WTC11 (cell line): ENCODE measurements at regions not wholly inside any gene's neighbourhood (a gene's known extent, or its start where the extent isn't known, plus 50 kb on each side); places are given as distances from the start of the nearest gene placed in this dataset.

ENCODE experiments used
- ATAC-seq: fragments of 200-7000 bp; cut with Tn5 transposase; 2 replicates; pipeline ENCODE4 v1.10.0; 2021; ENCODE audit warnings: mild to moderate bottlenecking, moderate library complexity
- CTCF ChIA-PET: fragments of 300-600 bp; sonication (Branson Sonifier 250); formaldehyde crosslinking; loops from one replicate; lab custom pipeline; 2021; ENCODE audit warnings: antibody characterized with exemption; lab: Charles Lee
- POLR2A ChIA-PET: fragments of 350-600 bp; sonication (Branson Sonifier 250); formaldehyde crosslinking; loops from one replicate; lab custom pipeline; 2021; ENCODE audit warnings: antibody characterized with exemption; lab: Charles Lee
- DNase-seq: peaks from one replicate; pipeline ENCODE4 v3.0.0; 2021; ENCODE audit warnings: low spot score
- H3K27ac Mint-ChIP-seq: 2 replicates; pipeline ENCODE4 v1.8.0; 2021; ENCODE audit warnings: mixed read lengths
- H3K27me3 Mint-ChIP-seq: 2 replicates; pipeline ENCODE4 v1.8.0; 2021; ENCODE audit warnings: low read depth, mild to moderate bottlenecking, moderate library complexity, mixed read lengths
- H3K36me3 Mint-ChIP-seq: 2 replicates; pipeline ENCODE4 v1.8.0; 2021; ENCODE audit warnings: mixed read lengths
- H3K4me1 Mint-ChIP-seq: 2 replicates; pipeline ENCODE4 v1.8.0; 2022; ENCODE audit warnings: mixed read lengths
- H3K4me3 Mint-ChIP-seq: 2 replicates; pipeline ENCODE4 v1.8.0; 2021; ENCODE audit warnings: mild to moderate bottlenecking, moderate library complexity, mixed read lengths
- H3K9me3 Mint-ChIP-seq: 2 replicates; pipeline ENCODE4 v1.8.0; 2021; ENCODE audit warnings: mixed read lengths
- NFE2L1 ChIP-seq: sonication (generic); formaldehyde crosslinking; IDR thresholded peaks from 2 replicates; pipeline ENCODE4 v1.8.1; 2023; ENCODE audit warnings: missing genetic modification reagents
- PRRX2 ChIP-seq: fragments of 250-450 bp; sonication (Bioruptor Pico); IDR thresholded peaks from 2 replicates; pipeline ENCODE4 v1.8.0; 2021; ENCODE audit warnings: mild to moderate bottlenecking
- SP1 ChIP-seq: sonication (generic); formaldehyde crosslinking; conservative IDR thresholded peaks from 2 replicates; pipeline ENCODE4 v1.8.1; 2022; ENCODE audit warnings: missing genetic modification reagents
- TCF7 ChIP-seq: sonication (generic); formaldehyde crosslinking; IDR thresholded peaks from 2 replicates; pipeline ENCODE4 v1.8.0; 2022; ENCODE audit warnings: mild to moderate bottlenecking, low read depth, missing genetic modification reagents, moderate library complexity
- ZNF121 ChIP-seq: sonication (generic); formaldehyde crosslinking; IDR thresholded peaks from 2 replicates; pipeline ENCODE4 v1.8.0; 2023; ENCODE audit warnings: missing genetic modification reagents
- ZNF416 ChIP-seq: fragments of 250-450 bp; sonication (Bioruptor Pico); IDR thresholded peaks from 2 replicates; pipeline ENCODE4 v1.9.0; 2021; ENCODE audit warnings: mild to moderate bottlenecking, inconsistent platforms
- TF ChIP-seq, protein P1 (sequence below): fragments of 250-450 bp; sonication (Bioruptor Pico); IDR thresholded peaks from 2 replicates; pipeline ENCODE4 v1.9.0; 2021; ENCODE audit warnings: mild to moderate bottlenecking
- TF ChIP-seq, protein P2 (sequence below): fragments of 250-450 bp; sonication (Bioruptor Pico); IDR thresholded peaks from 2 replicates; pipeline ENCODE4 v1.9.0; 2021; ENCODE audit warnings: moderate library complexity, mild to moderate bottlenecking, inconsistent platforms, borderline replicate concordance
- TF ChIP-seq, protein P3 (sequence below): fragments of 250-450 bp; sonication (Bioruptor Pico); IDR thresholded peaks from 2 replicates; pipeline ENCODE4 v1.8.0; 2021; ENCODE audit warnings: mild to moderate bottlenecking
- TF ChIP-seq, protein P4 (sequence below): sonication (generic); formaldehyde crosslinking; IDR thresholded peaks from 2 replicates; pipeline ENCODE4 v1.8.0; 2022; ENCODE audit warnings: mild to moderate bottlenecking, missing genetic modification reagents
- TF ChIP-seq, protein P5 (sequence below): sonication (generic); formaldehyde crosslinking; IDR thresholded peaks from 2 replicates; pipeline ENCODE4 v1.8.0; 2022; ENCODE audit warnings: mild to moderate bottlenecking, missing genetic modification reagents
- TF ChIP-seq, protein P6 (sequence below): fragments of 250-450 bp; sonication (Bioruptor Pico); conservative IDR thresholded peaks from 2 replicates; pipeline ENCODE4 v1.9.0; 2021; ENCODE audit warnings: mild to moderate bottlenecking

DNA sequence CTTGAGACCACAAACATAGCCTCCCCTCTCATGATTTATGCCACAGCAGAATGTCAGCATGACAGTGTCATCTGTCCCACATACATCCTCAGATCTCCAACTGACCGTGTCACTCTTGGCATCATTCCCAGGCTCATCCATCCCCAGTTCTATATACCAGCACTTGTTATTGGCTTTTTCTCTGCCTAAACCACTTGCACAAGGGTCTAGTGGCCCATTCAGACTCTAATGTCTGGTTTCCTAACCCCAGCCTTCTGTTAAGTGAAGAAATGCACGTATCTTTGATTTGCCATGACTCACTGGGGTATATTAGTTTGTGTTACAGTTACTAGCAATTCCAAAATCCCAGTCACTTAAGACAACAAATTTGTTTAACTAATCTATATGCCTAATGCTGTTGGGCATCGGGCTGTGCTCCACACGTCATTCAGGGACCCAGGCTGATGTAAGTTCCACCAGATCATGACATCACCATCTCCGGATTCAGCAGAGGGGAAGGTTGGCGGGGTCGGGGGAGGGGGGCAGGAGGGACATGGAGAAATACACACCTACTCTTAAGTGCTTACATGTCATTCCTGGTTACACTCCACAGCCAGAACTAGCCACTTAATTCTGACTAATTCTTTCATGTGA, 517.4 kb downstream of the BUD13 start:
- TF ChIP-seq NFE2L1 (CRISPR knock-in tag) (no peak), TCF7 (CRISPR knock-in tag) (no peak), ZNF121 (no peak)
- TF ChIP-seq, protein P1, sequence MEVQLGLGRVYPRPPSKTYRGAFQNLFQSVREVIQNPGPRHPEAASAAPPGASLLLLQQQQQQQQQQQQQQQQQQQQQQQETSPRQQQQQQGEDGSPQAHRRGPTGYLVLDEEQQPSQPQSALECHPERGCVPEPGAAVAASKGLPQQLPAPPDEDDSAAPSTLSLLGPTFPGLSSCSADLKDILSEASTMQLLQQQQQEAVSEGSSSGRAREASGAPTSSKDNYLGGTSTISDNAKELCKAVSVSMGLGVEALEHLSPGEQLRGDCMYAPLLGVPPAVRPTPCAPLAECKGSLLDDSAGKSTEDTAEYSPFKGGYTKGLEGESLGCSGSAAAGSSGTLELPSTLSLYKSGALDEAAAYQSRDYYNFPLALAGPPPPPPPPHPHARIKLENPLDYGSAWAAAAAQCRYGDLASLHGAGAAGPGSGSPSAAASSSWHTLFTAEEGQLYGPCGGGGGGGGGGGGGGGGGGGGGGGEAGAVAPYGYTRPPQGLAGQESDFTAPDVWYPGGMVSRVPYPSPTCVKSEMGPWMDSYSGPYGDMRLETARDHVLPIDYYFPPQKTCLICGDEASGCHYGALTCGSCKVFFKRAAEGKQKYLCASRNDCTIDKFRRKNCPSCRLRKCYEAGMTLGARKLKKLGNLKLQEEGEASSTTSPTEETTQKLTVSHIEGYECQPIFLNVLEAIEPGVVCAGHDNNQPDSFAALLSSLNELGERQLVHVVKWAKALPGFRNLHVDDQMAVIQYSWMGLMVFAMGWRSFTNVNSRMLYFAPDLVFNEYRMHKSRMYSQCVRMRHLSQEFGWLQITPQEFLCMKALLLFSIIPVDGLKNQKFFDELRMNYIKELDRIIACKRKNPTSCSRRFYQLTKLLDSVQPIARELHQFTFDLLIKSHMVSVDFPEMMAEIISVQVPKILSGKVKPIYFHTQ (CRISPR knock-in tag): no peak
- TF ChIP-seq, protein P2, sequence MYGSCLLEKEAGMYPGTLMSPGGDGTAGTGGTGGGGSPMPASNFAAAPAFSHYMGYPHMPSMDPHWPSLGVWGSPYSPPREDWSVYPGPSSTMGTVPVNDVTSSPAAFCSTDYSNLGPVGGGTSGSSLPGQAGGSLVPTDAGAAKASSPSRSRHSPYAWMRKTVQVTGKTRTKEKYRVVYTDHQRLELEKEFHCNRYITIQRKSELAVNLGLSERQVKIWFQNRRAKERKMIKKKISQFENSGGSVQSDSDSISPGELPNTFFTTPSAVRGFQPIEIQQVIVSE (CRISPR knock-in tag): no peak
- TF ChIP-seq, protein P3, sequence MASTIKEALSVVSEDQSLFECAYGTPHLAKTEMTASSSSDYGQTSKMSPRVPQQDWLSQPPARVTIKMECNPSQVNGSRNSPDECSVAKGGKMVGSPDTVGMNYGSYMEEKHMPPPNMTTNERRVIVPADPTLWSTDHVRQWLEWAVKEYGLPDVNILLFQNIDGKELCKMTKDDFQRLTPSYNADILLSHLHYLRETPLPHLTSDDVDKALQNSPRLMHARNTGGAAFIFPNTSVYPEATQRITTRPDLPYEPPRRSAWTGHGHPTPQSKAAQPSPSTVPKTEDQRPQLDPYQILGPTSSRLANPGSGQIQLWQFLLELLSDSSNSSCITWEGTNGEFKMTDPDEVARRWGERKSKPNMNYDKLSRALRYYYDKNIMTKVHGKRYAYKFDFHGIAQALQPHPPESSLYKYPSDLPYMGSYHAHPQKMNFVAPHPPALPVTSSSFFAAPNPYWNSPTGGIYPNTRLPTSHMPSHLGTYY (CRISPR knock-in tag): no peak
- TF ChIP-seq, protein P4, sequence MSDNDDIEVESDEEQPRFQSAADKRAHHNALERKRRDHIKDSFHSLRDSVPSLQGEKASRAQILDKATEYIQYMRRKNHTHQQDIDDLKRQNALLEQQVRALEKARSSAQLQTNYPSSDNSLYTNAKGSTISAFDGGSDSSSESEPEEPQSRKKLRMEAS: no peak
- TF ChIP-seq, all 79 proteins: peak for 0
- CTCF ChIA-PET: no interaction called here
- H3K4me3 Mint-ChIP-seq: no peak overlapping the region
- no peak for DNase-seq
- POLR2A ChIA-PET: no interaction called here
- H3K4me1 Mint-ChIP-seq: peaks cover 10% of the 10 kb centered on the region
- no peak overlapping the region for H3K27ac Mint-ChIP-seq
- no peaks in the 10 kb centered on the region for H3K36me3 Mint-ChIP-seq
- H3K9me3 Mint-ChIP-seq: peaks cover 9% of the 10 kb centered on the region
- peaks cover 6% of the 10 kb centered on the region; the same call in 1 of the 2 replicates for H3K27me3 Mint-ChIP-seq
- ATAC-seq: no peak

DNA sequence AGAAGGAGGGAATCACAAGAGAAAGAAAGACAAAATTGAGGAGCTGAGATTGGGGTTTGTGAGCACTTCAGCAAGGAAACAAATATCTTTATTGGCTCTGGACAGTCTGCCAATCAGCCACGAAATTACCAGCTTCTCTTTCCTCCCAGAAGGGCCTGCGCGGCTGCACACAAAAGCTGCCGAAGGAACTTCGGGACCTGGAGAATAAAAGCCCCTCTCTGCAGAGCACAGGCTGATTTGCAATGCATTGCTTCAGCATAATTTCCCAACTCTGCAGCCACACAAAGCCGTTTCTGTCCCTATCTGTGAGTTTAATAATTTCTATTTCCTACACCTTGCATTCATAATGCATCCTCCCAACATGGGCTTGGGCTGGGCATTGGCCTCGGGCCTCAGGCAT, 522.6 kb downstream of the BUD13 start:
- H3K27ac Mint-ChIP-seq: no peak overlapping the region
- no peak for ATAC-seq
- DNase-seq: no peak
- H3K36me3 Mint-ChIP-seq: no peaks in the 10 kb centered on the region
- CTCF ChIA-PET: interaction anchor here (1.1 kb wide), 1 partner anchor 33 kb away, joined by 6 read pairs; no protein-coding TSS in a partner anchor
- POLR2A ChIA-PET: no interaction called here
- H3K4me3 Mint-ChIP-seq: no peak overlapping the region
- H3K4me1 Mint-ChIP-seq: peaks cover 2% of the 10 kb centered on the region; the same call in 1 of the 2 replicates
- no peak for TF ChIP-seq NFE2L1 (CRISPR knock-in tag)
- no peak for TF ChIP-seq SP1
- TF ChIP-seq, protein P2 (CRISPR knock-in tag): no peak
- TF ChIP-seq, protein P5, sequence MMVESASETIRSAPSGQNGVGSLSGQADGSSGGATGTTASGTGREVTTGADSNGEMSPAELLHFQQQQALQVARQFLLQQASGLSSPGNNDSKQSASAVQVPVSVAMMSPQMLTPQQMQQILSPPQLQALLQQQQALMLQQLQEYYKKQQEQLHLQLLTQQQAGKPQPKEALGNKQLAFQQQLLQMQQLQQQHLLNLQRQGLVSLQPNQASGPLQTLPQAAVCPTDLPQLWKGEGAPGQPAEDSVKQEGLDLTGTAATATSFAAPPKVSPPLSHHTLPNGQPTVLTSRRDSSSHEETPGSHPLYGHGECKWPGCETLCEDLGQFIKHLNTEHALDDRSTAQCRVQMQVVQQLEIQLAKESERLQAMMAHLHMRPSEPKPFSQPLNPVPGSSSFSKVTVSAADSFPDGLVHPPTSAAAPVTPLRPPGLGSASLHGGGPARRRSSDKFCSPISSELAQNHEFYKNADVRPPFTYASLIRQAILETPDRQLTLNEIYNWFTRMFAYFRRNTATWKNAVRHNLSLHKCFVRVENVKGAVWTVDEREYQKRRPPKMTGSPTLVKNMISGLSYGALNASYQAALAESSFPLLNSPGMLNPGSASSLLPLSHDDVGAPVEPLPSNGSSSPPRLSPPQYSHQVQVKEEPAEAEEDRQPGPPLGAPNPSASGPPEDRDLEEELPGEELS: no peak
- no peak for TF ChIP-seq PRRX2 (CRISPR knock-in tag)
- TF ChIP-seq, protein P6, sequence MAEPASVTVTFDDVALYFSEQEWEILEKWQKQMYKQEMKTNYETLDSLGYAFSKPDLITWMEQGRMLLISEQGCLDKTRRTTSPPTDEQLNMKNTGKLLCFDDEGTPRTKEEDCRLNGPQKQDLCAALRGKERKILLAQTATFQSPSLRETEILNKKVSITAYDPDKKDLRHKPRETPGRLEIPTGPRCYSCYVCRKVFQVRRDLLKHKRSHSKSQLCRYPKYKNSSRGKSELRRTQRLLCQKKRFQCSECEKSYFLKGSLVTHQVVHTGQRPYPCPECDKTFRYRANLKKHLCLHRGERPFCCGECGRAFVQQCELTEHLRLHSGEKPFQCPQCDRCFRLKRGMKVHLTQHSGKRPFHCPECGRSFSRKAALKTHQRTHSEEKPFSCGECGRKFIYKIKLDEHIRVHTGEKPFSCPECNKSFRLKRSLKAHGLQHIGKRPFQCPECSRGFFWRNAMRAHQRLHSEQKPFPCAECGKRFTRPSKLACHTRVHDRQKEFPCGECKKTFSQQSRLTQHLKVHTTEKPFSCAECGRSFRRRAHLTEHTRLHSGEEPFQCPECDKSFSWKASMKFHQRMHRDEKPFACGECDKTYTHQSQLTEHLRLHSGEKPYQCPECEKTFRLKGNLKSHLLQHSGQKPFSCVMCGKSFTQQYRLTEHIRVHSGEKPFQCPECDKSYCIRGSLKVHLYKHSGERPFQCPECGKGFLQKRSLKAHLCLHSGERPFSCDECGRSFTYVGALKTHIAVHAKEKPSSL (CRISPR knock-in tag): no peak
- TF ChIP-seq ZNF416: no peak
- H3K9me3 Mint-ChIP-seq: peaks cover 9% of the 10 kb centered on the region
- peaks cover 6% of the 10 kb centered on the region; the same call in 1 of the 2 replicates for H3K27me3 Mint-ChIP-seq
